WTC11 (cell line): ENCODE measurements at regions not wholly inside any gene's neighbourhood (a gene's known extent, or its start where the extent isn't known, plus 50 kb on each side); places are given as distances from the start of the nearest gene placed in this dataset.

ENCODE experiments used
- CREM ChIP-seq: sonication (generic); formaldehyde crosslinking; IDR thresholded peaks from 2 replicates; pipeline ENCODE4 v1.8.1; 2022; ENCODE audit warnings: mild to moderate bottlenecking, missing genetic modification reagents, moderate library complexity
- ETV6 ChIP-seq: sonication (generic); formaldehyde crosslinking; IDR thresholded peaks from 2 replicates; pipeline ENCODE4 v1.8.1; 2022; ENCODE audit warnings: mild to moderate bottlenecking, missing genetic modification reagents
- FOXK1 ChIP-seq: sonication (generic); formaldehyde crosslinking; IDR thresholded peaks from 2 replicates; pipeline ENCODE4 v1.8.0; 2022; ENCODE audit warnings: mild to moderate bottlenecking, moderate library complexity, missing genetic modification reagents
- FOXP1 ChIP-seq: sonication (generic); formaldehyde crosslinking; IDR thresholded peaks from 2 replicates; pipeline ENCODE4 v1.8.0; 2022; ENCODE audit warnings: missing genetic modification reagents, mild to moderate bottlenecking, moderate library complexity, borderline replicate concordance
- GABPB1 ChIP-seq: sonication (generic); formaldehyde crosslinking; IDR thresholded peaks from 2 replicates; pipeline ENCODE4 v1.8.1; 2023; ENCODE audit warnings: mild to moderate bottlenecking, missing genetic modification reagents
- JAZF1 ChIP-seq: fragments of 250-450 bp; sonication (Bioruptor Pico); IDR thresholded peaks from 2 replicates; pipeline ENCODE4 v1.9.0; 2021; ENCODE audit warnings: moderate library complexity, mild to moderate bottlenecking, inconsistent platforms
- MXD4 ChIP-seq: fragments of 250-450 bp; sonication (Bioruptor Pico); IDR thresholded peaks from 2 replicates; pipeline ENCODE4 v1.8.0; 2021; ENCODE audit warnings: mild to moderate bottlenecking, moderate library complexity, borderline replicate concordance
- NFE2L1 ChIP-seq: sonication (generic); formaldehyde crosslinking; IDR thresholded peaks from 2 replicates; pipeline ENCODE4 v1.8.1; 2023; ENCODE audit warnings: missing genetic modification reagents
- NFYB ChIP-seq: sonication (generic); formaldehyde crosslinking; conservative IDR thresholded peaks from 2 replicates; pipeline ENCODE4 v1.8.0; 2022; ENCODE audit warnings: low read depth, missing genetic modification reagents
- TF ChIP-seq, protein P1 (sequence below): fragments of 200-600 bp; IDR thresholded peaks from 2 replicates; pipeline ENCODE4 v1.8.0; 2022; ENCODE audit warnings: antibody characterized with exemption
- TF ChIP-seq, protein P2 (sequence below): sonication (generic); formaldehyde crosslinking; IDR thresholded peaks from 2 replicates; pipeline ENCODE4 v1.8.1; 2022; ENCODE audit warnings: mild to moderate bottlenecking, missing genetic modification reagents, moderate library complexity, borderline replicate concordance
- TF ChIP-seq, protein P3 (sequence below): sonication (generic); formaldehyde crosslinking; IDR thresholded peaks from 2 replicates; pipeline ENCODE4 v1.8.1; 2023; ENCODE audit warnings: mild to moderate bottlenecking, missing genetic modification reagents, moderate library complexity

DNA sequence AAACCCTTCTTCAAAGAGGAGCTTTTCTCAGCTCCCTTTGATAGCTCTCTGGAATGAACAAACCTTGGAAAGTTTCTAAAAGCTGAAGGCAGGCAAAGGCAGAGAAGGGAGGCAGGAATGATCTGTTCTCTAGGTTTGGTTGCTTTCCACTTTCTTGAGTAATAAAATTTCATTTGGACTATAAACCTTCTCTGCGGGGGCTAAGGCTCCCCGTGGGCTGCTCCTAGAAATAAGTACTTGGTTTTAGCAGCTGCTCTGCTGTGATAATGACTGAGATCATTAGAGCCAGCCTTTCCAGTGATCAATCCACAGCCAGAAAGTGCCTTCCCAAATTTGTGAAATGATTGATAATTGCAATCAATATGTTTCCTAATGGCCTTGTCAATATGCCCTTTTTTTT, 183.8 kb upstream of the HTR2A start:
- TF ChIP-seq NFYB (CRISPR knock-in tag) (no peak), FOXK1 (no peak), FOXP1 (CRISPR knock-in tag) (no peak), MXD4 (CRISPR knock-in tag) (no peak), CREM (CRISPR knock-in tag) (no peak), GABPB1 (CRISPR knock-in tag) (no peak), ETV6 (no peak), NFE2L1 (CRISPR knock-in tag) (no peak), JAZF1 (no peak)
- TF ChIP-seq, protein P1, sequence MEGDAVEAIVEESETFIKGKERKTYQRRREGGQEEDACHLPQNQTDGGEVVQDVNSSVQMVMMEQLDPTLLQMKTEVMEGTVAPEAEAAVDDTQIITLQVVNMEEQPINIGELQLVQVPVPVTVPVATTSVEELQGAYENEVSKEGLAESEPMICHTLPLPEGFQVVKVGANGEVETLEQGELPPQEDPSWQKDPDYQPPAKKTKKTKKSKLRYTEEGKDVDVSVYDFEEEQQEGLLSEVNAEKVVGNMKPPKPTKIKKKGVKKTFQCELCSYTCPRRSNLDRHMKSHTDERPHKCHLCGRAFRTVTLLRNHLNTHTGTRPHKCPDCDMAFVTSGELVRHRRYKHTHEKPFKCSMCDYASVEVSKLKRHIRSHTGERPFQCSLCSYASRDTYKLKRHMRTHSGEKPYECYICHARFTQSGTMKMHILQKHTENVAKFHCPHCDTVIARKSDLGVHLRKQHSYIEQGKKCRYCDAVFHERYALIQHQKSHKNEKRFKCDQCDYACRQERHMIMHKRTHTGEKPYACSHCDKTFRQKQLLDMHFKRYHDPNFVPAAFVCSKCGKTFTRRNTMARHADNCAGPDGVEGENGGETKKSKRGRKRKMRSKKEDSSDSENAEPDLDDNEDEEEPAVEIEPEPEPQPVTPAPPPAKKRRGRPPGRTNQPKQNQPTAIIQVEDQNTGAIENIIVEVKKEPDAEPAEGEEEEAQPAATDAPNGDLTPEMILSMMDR = no peak
- TF ChIP-seq, protein P2, sequence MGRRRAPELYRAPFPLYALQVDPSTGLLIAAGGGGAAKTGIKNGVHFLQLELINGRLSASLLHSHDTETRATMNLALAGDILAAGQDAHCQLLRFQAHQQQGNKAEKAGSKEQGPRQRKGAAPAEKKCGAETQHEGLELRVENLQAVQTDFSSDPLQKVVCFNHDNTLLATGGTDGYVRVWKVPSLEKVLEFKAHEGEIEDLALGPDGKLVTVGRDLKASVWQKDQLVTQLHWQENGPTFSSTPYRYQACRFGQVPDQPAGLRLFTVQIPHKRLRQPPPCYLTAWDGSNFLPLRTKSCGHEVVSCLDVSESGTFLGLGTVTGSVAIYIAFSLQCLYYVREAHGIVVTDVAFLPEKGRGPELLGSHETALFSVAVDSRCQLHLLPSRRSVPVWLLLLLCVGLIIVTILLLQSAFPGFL (CRISPR knock-in tag) = no peak
- TF ChIP-seq, protein P3, sequence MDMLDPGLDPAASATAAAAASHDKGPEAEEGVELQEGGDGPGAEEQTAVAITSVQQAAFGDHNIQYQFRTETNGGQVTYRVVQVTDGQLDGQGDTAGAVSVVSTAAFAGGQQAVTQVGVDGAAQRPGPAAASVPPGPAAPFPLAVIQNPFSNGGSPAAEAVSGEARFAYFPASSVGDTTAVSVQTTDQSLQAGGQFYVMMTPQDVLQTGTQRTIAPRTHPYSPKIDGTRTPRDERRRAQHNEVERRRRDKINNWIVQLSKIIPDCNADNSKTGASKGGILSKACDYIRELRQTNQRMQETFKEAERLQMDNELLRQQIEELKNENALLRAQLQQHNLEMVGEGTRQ (CRISPR knock-in tag) = no peak
